ENCODE measurements at regions not wholly inside any gene's neighbourhood (a gene's known extent, or its start where the extent isn't known, plus 50 kb on each side); places are given as distances from the start of the nearest gene placed in this dataset.

DNA sequence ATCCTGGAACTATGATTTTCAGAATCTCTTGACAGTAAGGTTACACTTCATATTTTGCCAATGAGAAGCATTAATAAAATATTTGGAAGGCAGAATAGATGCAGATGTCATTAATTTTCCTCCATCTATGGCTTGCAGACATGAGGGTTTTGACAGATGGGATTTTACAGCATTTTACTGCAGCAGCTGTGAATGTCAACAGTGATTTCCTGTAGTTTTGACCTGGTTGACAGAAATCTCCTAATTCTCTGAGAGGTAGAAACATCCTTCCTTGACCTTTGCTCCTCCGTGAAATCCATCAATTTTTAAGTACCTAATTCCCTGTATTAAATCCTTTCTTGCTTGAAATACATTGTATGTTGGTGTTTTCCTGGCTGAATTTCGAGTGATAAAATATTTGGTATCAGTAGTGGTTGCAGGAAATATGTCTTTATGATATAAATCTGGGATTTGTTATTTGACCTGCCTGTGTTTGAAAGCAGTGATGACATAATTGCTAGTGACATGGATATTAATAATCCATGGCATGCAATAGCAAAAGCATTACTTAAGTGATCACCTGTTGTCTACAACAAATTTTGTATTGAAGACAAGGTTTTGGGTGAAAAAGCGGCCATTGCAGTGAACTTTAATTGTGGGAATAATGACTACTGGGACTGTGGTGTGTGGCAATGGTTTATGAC is 73.9 kb downstream of the HLX start:
- TF ChIP-seq EZH2 (IDR thresholded peaks at IDR 0.05; ENCODE audit: borderline replicate concordance, low read length), result no peak
- TF ChIP-seq, protein P1, sequence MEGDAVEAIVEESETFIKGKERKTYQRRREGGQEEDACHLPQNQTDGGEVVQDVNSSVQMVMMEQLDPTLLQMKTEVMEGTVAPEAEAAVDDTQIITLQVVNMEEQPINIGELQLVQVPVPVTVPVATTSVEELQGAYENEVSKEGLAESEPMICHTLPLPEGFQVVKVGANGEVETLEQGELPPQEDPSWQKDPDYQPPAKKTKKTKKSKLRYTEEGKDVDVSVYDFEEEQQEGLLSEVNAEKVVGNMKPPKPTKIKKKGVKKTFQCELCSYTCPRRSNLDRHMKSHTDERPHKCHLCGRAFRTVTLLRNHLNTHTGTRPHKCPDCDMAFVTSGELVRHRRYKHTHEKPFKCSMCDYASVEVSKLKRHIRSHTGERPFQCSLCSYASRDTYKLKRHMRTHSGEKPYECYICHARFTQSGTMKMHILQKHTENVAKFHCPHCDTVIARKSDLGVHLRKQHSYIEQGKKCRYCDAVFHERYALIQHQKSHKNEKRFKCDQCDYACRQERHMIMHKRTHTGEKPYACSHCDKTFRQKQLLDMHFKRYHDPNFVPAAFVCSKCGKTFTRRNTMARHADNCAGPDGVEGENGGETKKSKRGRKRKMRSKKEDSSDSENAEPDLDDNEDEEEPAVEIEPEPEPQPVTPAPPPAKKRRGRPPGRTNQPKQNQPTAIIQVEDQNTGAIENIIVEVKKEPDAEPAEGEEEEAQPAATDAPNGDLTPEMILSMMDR (IDR thresholded peaks at IDR 0.05; ENCODE audit: low read length), result no peak
